RWPE2 (cell line): ENCODE measurements at regions not wholly inside any gene's neighbourhood (a gene's known extent, or its start where the extent isn't known, plus 50 kb on each side); places are given as distances from the start of the nearest gene placed in this dataset.

Source experiments
- ATAC-seq: fragments of 200-7000 bp; cut with Tn5 transposase; 3 replicates; pipeline ENCODE4 v1.9.1; 2021; ENCODE audit warnings: low read depth
- DNase-seq: peaks from one replicate; pipeline ENCODE4 v3.0.0-alpha.2; 2020; ENCODE audit warnings: low spot score
- H3K27ac ChIP-seq: fragments of 450-650 bp; 2 replicates; pipeline ENCODE4 v1.5.1; 2017; ENCODE audit warnings: mild to moderate bottlenecking; ENCODE audit not compliant: poor library complexity, severe bottlenecking
- H3K27me3 ChIP-seq: fragments of 250-450 bp; sonication (Bioruptor Pico); 2 replicates; pipeline ENCODE4 v1.5.1; 2021; ENCODE audit warnings: mild to moderate bottlenecking, moderate library complexity; ENCODE audit not compliant: insufficient read depth, poor library complexity, severe bottlenecking
- H3K36me3 ChIP-seq: fragments of 250-450 bp; sonication (Bioruptor Pico); 2 replicates; pipeline ENCODE4 v1.5.1; 2020; ENCODE audit warnings: low read depth, mild to moderate bottlenecking, moderate library complexity
- H3K4me1 ChIP-seq: fragments of 250-450 bp; sonication (Bioruptor Pico); 2 replicates; pipeline ENCODE4 v1.5.1; 2021; ENCODE audit warnings: mild to moderate bottlenecking, moderate library complexity; ENCODE audit not compliant: insufficient read depth, poor library complexity, severe bottlenecking
- H3K4me3 ChIP-seq: fragments of 250-450 bp; sonication (Bioruptor Pico); 2 replicates; pipeline ENCODE4 v1.5.1; 2021; ENCODE audit warnings: mild to moderate bottlenecking, moderate library complexity; ENCODE audit not compliant: severe bottlenecking
- H3K9me3 ChIP-seq: fragments of 250-450 bp; sonication (Bioruptor Pico); 2 replicates; pipeline ENCODE4 v1.5.1; 2021; ENCODE audit warnings: mild to moderate bottlenecking, moderate library complexity; ENCODE audit not compliant: severe bottlenecking
- TF ChIP-seq, protein P1 (sequence below): fragments of 450-650 bp; IDR thresholded peaks from one replicate; pipeline ENCODE4 v1.5.1; 2017; ENCODE audit warnings: mild to moderate bottlenecking, moderate library complexity; ENCODE audit not compliant: poor library complexity, severe bottlenecking

DNA sequence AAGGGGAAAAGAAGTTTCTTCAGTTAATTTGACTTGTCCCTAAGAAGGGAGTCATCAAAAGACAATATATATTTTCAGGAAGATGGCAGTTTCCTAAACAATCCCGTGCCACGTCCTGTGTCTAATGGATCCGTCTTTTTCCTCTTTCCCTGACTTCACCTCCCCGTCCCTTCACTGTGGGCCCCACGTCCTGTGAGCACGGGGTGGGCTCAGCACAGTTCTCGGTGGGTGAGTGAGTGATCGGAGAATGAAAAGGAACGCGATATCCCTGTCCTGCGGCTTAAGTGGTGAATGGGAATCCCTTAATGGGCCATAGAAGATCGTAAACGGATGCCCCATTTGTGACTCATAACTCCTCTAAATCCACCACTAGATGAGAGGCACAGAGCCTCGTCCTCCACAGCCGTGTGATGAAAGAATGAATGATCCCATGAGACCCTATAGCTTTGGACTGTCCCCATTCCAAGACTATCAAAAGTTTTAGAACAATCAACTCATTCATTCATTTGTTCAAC, 63.5 kb upstream of the PITRM1 start:
- Histone ChIP-seq H3K27ac (no peak overlapping the region), H3K4me1 (no peaks in the 10 kb centered on the region), H3K36me3 (no peaks in the 10 kb centered on the region), H3K4me3 (no peak overlapping the region), H3K9me3 (no peaks in the 10 kb centered on the region), H3K27me3 (no peaks in the 10 kb centered on the region)
- ATAC-seq, result no peak
- TF ChIP-seq, protein P1, sequence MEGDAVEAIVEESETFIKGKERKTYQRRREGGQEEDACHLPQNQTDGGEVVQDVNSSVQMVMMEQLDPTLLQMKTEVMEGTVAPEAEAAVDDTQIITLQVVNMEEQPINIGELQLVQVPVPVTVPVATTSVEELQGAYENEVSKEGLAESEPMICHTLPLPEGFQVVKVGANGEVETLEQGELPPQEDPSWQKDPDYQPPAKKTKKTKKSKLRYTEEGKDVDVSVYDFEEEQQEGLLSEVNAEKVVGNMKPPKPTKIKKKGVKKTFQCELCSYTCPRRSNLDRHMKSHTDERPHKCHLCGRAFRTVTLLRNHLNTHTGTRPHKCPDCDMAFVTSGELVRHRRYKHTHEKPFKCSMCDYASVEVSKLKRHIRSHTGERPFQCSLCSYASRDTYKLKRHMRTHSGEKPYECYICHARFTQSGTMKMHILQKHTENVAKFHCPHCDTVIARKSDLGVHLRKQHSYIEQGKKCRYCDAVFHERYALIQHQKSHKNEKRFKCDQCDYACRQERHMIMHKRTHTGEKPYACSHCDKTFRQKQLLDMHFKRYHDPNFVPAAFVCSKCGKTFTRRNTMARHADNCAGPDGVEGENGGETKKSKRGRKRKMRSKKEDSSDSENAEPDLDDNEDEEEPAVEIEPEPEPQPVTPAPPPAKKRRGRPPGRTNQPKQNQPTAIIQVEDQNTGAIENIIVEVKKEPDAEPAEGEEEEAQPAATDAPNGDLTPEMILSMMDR, result no peak
- DNase-seq, result no peak

DNA sequence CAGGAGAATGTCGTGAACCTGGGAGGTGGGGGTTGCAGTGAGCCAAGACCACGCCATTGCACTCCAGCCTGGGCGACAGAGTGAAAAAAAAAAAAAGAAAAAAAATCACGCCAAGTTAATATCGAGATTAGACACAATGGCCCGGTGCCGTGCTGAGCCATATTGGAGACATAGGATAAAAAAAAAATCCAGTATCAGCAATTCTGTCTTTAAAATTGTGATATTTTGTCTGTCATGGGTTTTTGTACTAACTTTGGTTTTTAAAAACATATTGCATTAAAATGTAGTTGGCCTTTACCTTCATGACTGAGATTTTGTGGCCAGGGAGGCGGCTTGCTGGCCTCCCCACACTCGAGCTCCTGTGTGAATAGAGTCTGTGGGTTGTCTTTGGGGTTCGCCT, 62.8 kb upstream of the PITRM1 start:
- Histone ChIP-seq H3K4me1 (no peaks in the 10 kb centered on the region), H3K4me3 (no peak overlapping the region), H3K9me3 (no peaks in the 10 kb centered on the region), H3K27me3 (no peaks in the 10 kb centered on the region), H3K36me3 (no peaks in the 10 kb centered on the region), H3K27ac (no peak overlapping the region)
- TF ChIP-seq, protein P1, result no peak
- ATAC-seq, result no peak
- DNase-seq, result no peak

GRCh38 chr10:3233486-3233990, 61.0 kb upstream of the PITRM1 start:
- DNase-seq (no peak), ATAC-seq (no peak)
- H3K4me3 ChIP-seq, result no peak overlapping the region
- H3K9me3 ChIP-seq, result no peaks in the 10 kb centered on the region
- no peaks in the 10 kb centered on the region for H3K4me1 ChIP-seq
- H3K27ac ChIP-seq, result no peak overlapping the region
- TF ChIP-seq, protein P1, result no peak
- no peaks in the 10 kb centered on the region for H3K36me3 ChIP-seq
- H3K27me3 ChIP-seq, result no peaks in the 10 kb centered on the region

DNA sequence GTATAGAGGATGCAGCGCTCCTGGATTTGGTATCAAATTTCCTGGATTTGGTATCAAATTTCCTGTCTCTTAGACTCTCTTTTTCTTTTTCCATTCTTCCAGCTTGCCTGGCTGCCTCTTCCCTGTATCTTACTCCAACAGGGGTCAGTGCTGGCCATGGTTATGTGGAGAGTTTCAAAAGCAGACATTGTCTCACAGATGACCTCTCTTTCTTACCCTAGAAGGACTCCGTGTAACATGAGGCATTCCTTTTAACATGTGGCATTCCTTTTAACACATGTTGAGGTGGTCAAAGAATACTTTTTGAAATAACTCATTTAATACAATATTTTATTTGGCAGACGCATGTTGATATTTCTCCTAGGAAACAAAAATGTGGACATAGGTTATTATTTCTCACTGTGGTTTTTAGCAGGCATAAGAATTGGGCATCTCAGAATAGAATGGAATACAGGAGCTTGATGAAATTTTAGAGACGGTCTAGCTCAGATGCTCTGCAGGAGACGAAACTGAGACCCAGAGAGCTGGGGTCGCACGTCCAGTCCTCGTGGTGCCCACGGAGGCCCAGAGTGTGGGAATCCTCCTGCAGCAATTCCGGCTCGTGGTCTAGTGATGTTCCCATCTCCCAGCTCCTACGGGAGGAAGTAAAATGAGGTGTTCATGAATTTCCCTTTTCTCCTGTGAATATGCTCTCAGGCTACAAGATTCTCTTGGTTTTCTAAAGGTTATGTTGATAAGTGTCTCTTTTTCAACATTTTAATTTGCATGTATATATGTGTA, 59.6 kb upstream of the PITRM1 start:
- Histone ChIP-seq H3K9me3 (no peaks in the 10 kb centered on the region), H3K4me1 (peaks cover 14% of the 10 kb centered on the region), H3K36me3 (no peaks in the 10 kb centered on the region), H3K27me3 (no peaks in the 10 kb centered on the region), H3K4me3 (no peak overlapping the region), H3K27ac (no peak overlapping the region)
- TF ChIP-seq, protein P1, result no peak
- ATAC-seq, result no peak
- DNase-seq, result no peak

GRCh38 chr10:3229815-3230214, 57.2 kb upstream of the PITRM1 start:
- peaks cover 33% of the 10 kb centered on the region for H3K4me1 ChIP-seq
- DNase-seq (no peak), ATAC-seq (no peak)
- no peaks in the 10 kb centered on the region for H3K27me3 ChIP-seq
- H3K9me3 ChIP-seq, result no peaks in the 10 kb centered on the region
- no peak overlapping the region for H3K27ac ChIP-seq
- no peaks in the 10 kb centered on the region for H3K36me3 ChIP-seq
- no peak overlapping the region for H3K4me3 ChIP-seq
- TF ChIP-seq, protein P1, result no peak
